IMR-90 (cell line): ENCODE measurements at regions not wholly inside any gene's neighbourhood (a gene's known extent, or its start where the extent isn't known, plus 50 kb on each side); places are given as distances from the start of the nearest gene placed in this dataset.

Experiments used
- ATAC-seq: fragments of 200-7000 bp; cut with Tn5 transposase; 2 replicates; pipeline ENCODE4 v1.9.1; 2020; ENCODE audit warnings: low read depth, mild to moderate bottlenecking, moderate library complexity
- BruUV-seq: library from RNA; stranded (reverse); fragments of 400-500 nt; replicated peaks from 2 replicates; lab custom pipeline; 2021; lab: Mats Ljungman, UMichigan
- CTCF ChIA-PET: fragments of 300-600 bp; formaldehyde crosslinking; extraction: SDS; loops from one replicate; lab custom pipeline; 2021; ENCODE audit warnings: antibody characterized with exemption; lab: Yijun Ruan, JAX
- POLR2A ChIA-PET: fragments of 300-600 bp; sonication (Branson Sonifier 250); formaldehyde crosslinking; loops from one replicate; lab custom pipeline; 2022; ENCODE audit warnings: antibody characterized with exemption; ENCODE audit not compliant: unreplicated experiment; lab: Charles Lee
- DNase-seq: peaks from one replicate; pipeline ENCODE4 v3.0.0; 2013
- H2AFZ ChIP-seq: replicated peaks from 2 replicates; pipeline ENCODE3; 2013; ENCODE audit warnings: low read length, mild to moderate bottlenecking; ENCODE audit not compliant: poor library complexity
- H2AK5ac ChIP-seq: 2 replicates; pipeline ENCODE4 v1.6.1; 2013; ENCODE audit warnings: low read depth, low read length, inconsistent platforms
- H2AK9ac ChIP-seq: replicated peaks from 2 replicates; pipeline ENCODE3; 2013; ENCODE audit warnings: mild to moderate bottlenecking, low read depth, low read length, moderate library complexity; ENCODE audit not compliant: poor library complexity
- H2BK120ac ChIP-seq: 2 replicates; pipeline ENCODE4 v1.6.1; 2013; ENCODE audit warnings: low read depth, low read length, inconsistent platforms
- H2BK15ac ChIP-seq: 3 replicates; pipeline ENCODE4 v1.6.1; 2013; ENCODE audit warnings: low read depth, low read length, inconsistent platforms
- H2BK20ac ChIP-seq: 2 replicates; pipeline ENCODE4 v1.6.1; 2013; ENCODE audit warnings: low read depth, mild to moderate bottlenecking, inconsistent platforms, low read length, moderate library complexity
- H2BK5ac ChIP-seq: 2 replicates; pipeline ENCODE4 v1.6.1; 2013; ENCODE audit warnings: mild to moderate bottlenecking, low read depth, low read length, inconsistent platforms; ENCODE audit not compliant: poor library complexity, severe bottlenecking
- H3K14ac ChIP-seq: replicated peaks from 2 replicates; pipeline ENCODE4 v1.6.1; 2013; ENCODE audit warnings: low read depth, low read length, inconsistent platforms
- H3K18ac ChIP-seq: 2 replicates; pipeline ENCODE4 v1.6.1; 2013; ENCODE audit warnings: low read depth, low read length, control low read depth
- H3K23ac ChIP-seq: 2 replicates; pipeline ENCODE4 v1.6.1; 2013; ENCODE audit warnings: low read depth, low read length, inconsistent platforms
- H3K27ac ChIP-seq: 2 replicates; pipeline ENCODE4 v1.5.1; 2013; ENCODE audit warnings: mild to moderate bottlenecking, control low read depth, low read length; ENCODE audit not compliant: insufficient read depth
- H3K27me3 ChIP-seq: 2 replicates; pipeline ENCODE4 v1.6.1; 2013; ENCODE audit warnings: low read length; ENCODE audit not compliant: control insufficient read depth, insufficient read depth
- H3K36me3 ChIP-seq: 2 replicates; pipeline ENCODE4 v1.6.1; 2013; ENCODE audit warnings: low read length, mixed read lengths; ENCODE audit not compliant: control insufficient read depth, insufficient read depth
- H3K4ac ChIP-seq: 2 replicates; pipeline ENCODE4 v1.6.1; 2013; ENCODE audit warnings: low read depth, low read length, inconsistent platforms
- H3K4me1 ChIP-seq: 2 replicates; pipeline ENCODE4 v1.6.1; 2013; ENCODE audit warnings: low read length, mixed read lengths; ENCODE audit not compliant: control insufficient read depth, insufficient read depth
- H3K4me2 ChIP-seq: 2 replicates; pipeline ENCODE4 v1.6.1; 2013; ENCODE audit warnings: low read depth, mild to moderate bottlenecking, control low read depth, low read length, moderate library complexity
- H3K4me3 ChIP-seq: 2 replicates; pipeline ENCODE4 v1.5.1; 2013; ENCODE audit warnings: low read depth, mild to moderate bottlenecking, control low read depth, low read length, moderate library complexity; ENCODE audit not compliant: insufficient read depth
- H3K56ac ChIP-seq: 2 replicates; pipeline ENCODE4 v1.6.1; 2013; ENCODE audit warnings: low read length, inconsistent platforms; ENCODE audit not compliant: insufficient read depth; ENCODE audit errors: extremely low read depth
- H3K79me1 ChIP-seq, 2 experiments: 2 replicates each; pipeline ENCODE4 v1.6.1; 2013; ENCODE audit warnings: low read length in 2 of 2, inconsistent platforms in 1 of 2, low read depth in 1 of 2
- H3K9ac ChIP-seq: 2 replicates; pipeline ENCODE4 v1.6.1; 2013; ENCODE audit warnings: low read depth, low read length, control low read depth
- H3K9me1 ChIP-seq: 2 replicates; pipeline ENCODE4 v1.6.1; 2013; ENCODE audit warnings: low read length, inconsistent platforms; ENCODE audit not compliant: insufficient read depth
- H3K9me3 ChIP-seq: 2 replicates; pipeline ENCODE4 v1.6.1; 2013; ENCODE audit warnings: low read length; ENCODE audit not compliant: control insufficient read depth, insufficient read depth
- H4K20me1 ChIP-seq: 2 replicates; pipeline ENCODE4 v1.6.1; 2013; ENCODE audit warnings: low read length, inconsistent platforms; ENCODE audit not compliant: insufficient read depth
- H4K5ac ChIP-seq: 2 replicates; pipeline ENCODE4 v1.6.1; 2013; ENCODE audit warnings: mild to moderate bottlenecking, low read depth, low read length, control low read depth
- H4K8ac ChIP-seq, 2 experiments: 2 replicates each; pipeline ENCODE4 v1.6.1; 2013; ENCODE audit warnings: low read depth in 2 of 2, low read length in 2 of 2, control low read depth in 1 of 2, inconsistent platforms in 1 of 2
- H4K91ac ChIP-seq: 2 replicates; pipeline ENCODE4 v1.6.1; 2013; ENCODE audit warnings: low read depth, low read length, inconsistent platforms; ENCODE audit not compliant: insufficient read depth
- BHLHE40 ChIP-seq: fragments of 150-350 bp; IDR thresholded peaks from 2 replicates; pipeline ENCODE4 v1.6.1; 2016; ENCODE audit warnings: mild to moderate bottlenecking, low read depth, low read length
- CEBPB ChIP-seq: IDR thresholded peaks from 2 replicates; pipeline ENCODE4 v1.6.1; 2012; ENCODE audit warnings: low read depth, low read length, improper control_type of control experiment
- CHD1 ChIP-seq: IDR thresholded peaks from 2 replicates; pipeline ENCODE4 v1.6.1; 2012; ENCODE audit warnings: low read depth, low read length, improper control_type of control experiment
- FOS ChIP-seq: fragments of 150-350 bp; IDR thresholded peaks from 2 replicates; pipeline ENCODE4 v1.6.1; 2016; ENCODE audit warnings: low read depth, low read length
- MAFK ChIP-seq: IDR thresholded peaks from 2 replicates; pipeline ENCODE4 v1.6.1; 2012; ENCODE audit warnings: low read depth, low read length, improper control_type of control experiment
- MAZ ChIP-seq: IDR thresholded peaks from 2 replicates; pipeline ENCODE4 v1.6.1; 2012; ENCODE audit warnings: low read depth, mild to moderate bottlenecking, low read length, improper control_type of control experiment, moderate library complexity, borderline replicate concordance
- MXI1 ChIP-seq: IDR thresholded peaks from 2 replicates; pipeline ENCODE4 v1.6.1; 2012; ENCODE audit warnings: low read depth, mild to moderate bottlenecking, low read length, moderate library complexity, borderline replicate concordance
- NFE2L2 ChIP-seq: fragments of 150-350 bp; IDR thresholded peaks from 2 replicates; pipeline ENCODE4 v1.6.1; 2016; ENCODE audit warnings: low read depth, mild to moderate bottlenecking, low read length
- POLR2A ChIP-seq: IDR thresholded peaks from 2 replicates; pipeline ENCODE4 v1.6.1; 2012; ENCODE audit warnings: mild to moderate bottlenecking, low read depth, low read length
- RAD21 ChIP-seq: IDR thresholded peaks from 2 replicates; pipeline ENCODE4 v1.6.1; 2012; ENCODE audit warnings: low read length, improper control_type of control experiment
- RFX5 ChIP-seq: IDR thresholded peaks from 2 replicates; pipeline ENCODE4 v1.8.0; 2012; ENCODE audit warnings: low read depth, mild to moderate bottlenecking, low read length, moderate library complexity
- SMC3 ChIP-seq: fragments of 150-350 bp; IDR thresholded peaks from 2 replicates; pipeline ENCODE4 v1.6.1; 2016; ENCODE audit warnings: low read depth, mild to moderate bottlenecking, antibody characterized with exemption, low read length, moderate library complexity
- USF2 ChIP-seq: fragments of 150-350 bp; IDR thresholded peaks from 2 replicates; pipeline ENCODE4 v1.6.1; 2017; ENCODE audit warnings: mild to moderate bottlenecking, antibody characterized with exemption, low read length, low read depth
- WGBS, 2 experiments: methylation state at CpG; one replicate each; pipeline versions ENCODE4 v1.1.5 to v1.1.7; 2013; ENCODE audit warnings: missing lambda C conversion rate in 2 of 2; ENCODE audit not compliant: insufficient read length in 1 of 2; ENCODE audit errors: extremely low coverage in 2 of 2; 5-methylcytosine and 5-hydroxymethylcytosine counted together
- dilution Hi-C: fragments of 300-500 bp; cut with HindIII; formaldehyde crosslinking; loops from one replicate; pipeline ENCODE4 v1.14.3; 2018; ENCODE audit warnings: low sequenced_read_pairs; ENCODE audit not compliant: unreplicated experiment
- in situ Hi-C: fragments of 300-500 bp; cut with MboI; formaldehyde crosslinking; loops from 3 replicates; pipeline ENCODE4 v1.14.3; 2019; ENCODE audit warnings: low sequenced_read_pairs, inconsistent platforms, mixed read lengths
- intact Hi-C: fragments of 100-400 bp; cut with micrococcal nuclease; formaldehyde crosslinking; loops from 2 replicates; pipeline ENCODE4 v1.10.0; 2022
- TF ChIP-seq, protein P1 (sequence below): fragments of 150-350 bp; IDR thresholded peaks from 2 replicates; pipeline ENCODE4 v1.6.1; 2016; ENCODE audit warnings: low read depth, mild to moderate bottlenecking, low read length, moderate library complexity, borderline replicate concordance
- TF ChIP-seq, protein P2 (sequence below): conservative IDR thresholded peaks from 2 replicates; pipeline ENCODE4 v1.5.1; 2012; ENCODE audit warnings: mild to moderate bottlenecking, low read depth, low read length, improper control_type of control experiment

- no CpG with 5 or more reads among the region's 7 CpGs for WGBS, 2 experiments
- Histone ChIP-seq H2BK20ac (no peak overlapping the region), H2BK15ac (no peak overlapping the region), H3K27ac (no peak overlapping the region), H4K91ac (no peak overlapping the region), H3K9me3 (peaks cover 6% of the 10 kb centered on the region), H3K9ac (no peak overlapping the region), H3K4me2 (no peak overlapping the region), H3K4ac (no peak overlapping the region), H3K79me1 (no peaks in the 10 kb centered on the region), H2AFZ (no peak overlapping the region), H4K8ac (no peak overlapping the region), H3K4me3 (no peak overlapping the region), H3K14ac (no peak overlapping the region), H4K5ac (no peak overlapping the region), H2BK120ac (no peak overlapping the region), H4K20me1 (no peaks in the 10 kb centered on the region), H2BK5ac (no peak overlapping the region), H3K27me3 (peaks cover 2% of the 10 kb centered on the region; the same call in 1 of the 2 replicates), H3K36me3 (no peaks in the 10 kb centered on the region), H3K23ac (no peak overlapping the region), H2AK9ac (no peak overlapping the region), H3K56ac (no peak overlapping the region), H3K18ac (no peak overlapping the region), H3K9me1 (no peaks in the 10 kb centered on the region), H3K4me1 (no peaks in the 10 kb centered on the region), H2AK5ac (no peak overlapping the region)
- ChIA-PET POLR2A (no interaction called here), CTCF (interaction anchor here (0.6 kb wide), 1 partner anchor 1291 kb away, joined by 3 read pairs; no protein-coding TSS in a partner anchor)
- no TSS peak for BruUV-seq
- DNase-seq = no peak
- in situ Hi-C loops (no loop called here), intact Hi-C loops (no loop called here), dilution Hi-C loops (no loop called here)
- no peak; the same call in 1 of the 2 replicates for ATAC-seq
- TF ChIP-seq MAZ = no peak
- TF ChIP-seq SMC3 = no peak
- no peak for TF ChIP-seq FOS
- TF ChIP-seq POLR2A = no peak
- TF ChIP-seq USF2 = no peak
- TF ChIP-seq, protein P1, sequence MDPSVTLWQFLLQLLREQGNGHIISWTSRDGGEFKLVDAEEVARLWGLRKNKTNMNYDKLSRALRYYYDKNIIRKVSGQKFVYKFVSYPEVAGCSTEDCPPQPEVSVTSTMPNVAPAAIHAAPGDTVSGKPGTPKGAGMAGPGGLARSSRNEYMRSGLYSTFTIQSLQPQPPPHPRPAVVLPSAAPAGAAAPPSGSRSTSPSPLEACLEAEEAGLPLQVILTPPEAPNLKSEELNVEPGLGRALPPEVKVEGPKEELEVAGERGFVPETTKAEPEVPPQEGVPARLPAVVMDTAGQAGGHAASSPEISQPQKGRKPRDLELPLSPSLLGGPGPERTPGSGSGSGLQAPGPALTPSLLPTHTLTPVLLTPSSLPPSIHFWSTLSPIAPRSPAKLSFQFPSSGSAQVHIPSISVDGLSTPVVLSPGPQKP = no peak
- no peak for TF ChIP-seq RAD21
- TF ChIP-seq, protein P2, sequence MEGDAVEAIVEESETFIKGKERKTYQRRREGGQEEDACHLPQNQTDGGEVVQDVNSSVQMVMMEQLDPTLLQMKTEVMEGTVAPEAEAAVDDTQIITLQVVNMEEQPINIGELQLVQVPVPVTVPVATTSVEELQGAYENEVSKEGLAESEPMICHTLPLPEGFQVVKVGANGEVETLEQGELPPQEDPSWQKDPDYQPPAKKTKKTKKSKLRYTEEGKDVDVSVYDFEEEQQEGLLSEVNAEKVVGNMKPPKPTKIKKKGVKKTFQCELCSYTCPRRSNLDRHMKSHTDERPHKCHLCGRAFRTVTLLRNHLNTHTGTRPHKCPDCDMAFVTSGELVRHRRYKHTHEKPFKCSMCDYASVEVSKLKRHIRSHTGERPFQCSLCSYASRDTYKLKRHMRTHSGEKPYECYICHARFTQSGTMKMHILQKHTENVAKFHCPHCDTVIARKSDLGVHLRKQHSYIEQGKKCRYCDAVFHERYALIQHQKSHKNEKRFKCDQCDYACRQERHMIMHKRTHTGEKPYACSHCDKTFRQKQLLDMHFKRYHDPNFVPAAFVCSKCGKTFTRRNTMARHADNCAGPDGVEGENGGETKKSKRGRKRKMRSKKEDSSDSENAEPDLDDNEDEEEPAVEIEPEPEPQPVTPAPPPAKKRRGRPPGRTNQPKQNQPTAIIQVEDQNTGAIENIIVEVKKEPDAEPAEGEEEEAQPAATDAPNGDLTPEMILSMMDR = no peak
- no peak for TF ChIP-seq CEBPB
- TF ChIP-seq MAFK = no peak
- no peak for TF ChIP-seq CHD1
- no peak for TF ChIP-seq RFX5
- no peak for TF ChIP-seq BHLHE40
- TF ChIP-seq NFE2L2 = no peak
- no peak for TF ChIP-seq MXI1
Measured at GRCh38 chr2:172374318-172375240, 52.8 kb upstream of the ITGA6 start.
